ENCODE measurements at regions not wholly inside any gene's neighbourhood (a gene's known extent, or its start where the extent isn't known, plus 50 kb on each side); places are given as distances from the start of the nearest gene placed in this dataset.

DNA sequence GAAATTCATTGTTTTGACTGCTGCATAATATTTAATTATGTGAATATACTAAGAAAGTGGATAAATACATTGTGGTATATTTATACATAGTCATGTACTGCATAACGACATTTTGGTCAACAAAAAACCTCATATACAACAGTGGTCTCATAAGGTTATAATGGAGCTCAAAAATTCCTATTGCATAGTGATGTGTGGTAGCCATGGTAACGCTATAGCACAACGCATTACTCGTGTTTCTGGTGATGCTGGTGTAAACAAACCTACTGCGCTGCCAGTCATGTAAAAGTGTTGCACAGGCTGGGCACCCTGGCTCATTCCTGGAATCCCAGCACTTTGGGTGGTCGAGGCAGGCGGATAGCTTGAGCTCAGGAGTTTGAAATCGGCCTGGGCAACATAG, 52.6 kb upstream of the NHLH2 start:
- DNase-seq, result no peak

- DNase-seq, result no peak
Measured at GRCh38 chr1:115898020-115898419, 57.1 kb upstream of the NHLH2 start.

DNA sequence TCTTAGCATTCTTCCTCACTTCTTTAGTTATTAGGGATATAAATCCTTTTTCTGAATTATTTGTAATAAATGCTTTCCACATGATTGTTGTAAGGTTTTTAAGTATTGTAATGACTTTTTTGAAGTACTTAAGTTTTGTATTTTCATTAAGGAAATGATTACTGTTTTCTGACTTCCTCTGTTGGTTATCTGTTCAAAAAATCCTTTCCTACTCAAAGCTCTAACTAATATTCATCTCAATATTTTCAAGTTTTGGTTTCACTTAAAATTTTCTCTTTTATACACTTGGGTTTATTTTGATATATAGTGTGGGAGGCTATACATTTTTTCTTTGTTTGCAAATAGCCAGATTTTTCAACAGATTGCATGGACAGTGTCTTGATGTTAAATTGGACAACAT, 59.9 kb upstream of the NHLH2 start:
- DNase-seq, result no peak

DNA sequence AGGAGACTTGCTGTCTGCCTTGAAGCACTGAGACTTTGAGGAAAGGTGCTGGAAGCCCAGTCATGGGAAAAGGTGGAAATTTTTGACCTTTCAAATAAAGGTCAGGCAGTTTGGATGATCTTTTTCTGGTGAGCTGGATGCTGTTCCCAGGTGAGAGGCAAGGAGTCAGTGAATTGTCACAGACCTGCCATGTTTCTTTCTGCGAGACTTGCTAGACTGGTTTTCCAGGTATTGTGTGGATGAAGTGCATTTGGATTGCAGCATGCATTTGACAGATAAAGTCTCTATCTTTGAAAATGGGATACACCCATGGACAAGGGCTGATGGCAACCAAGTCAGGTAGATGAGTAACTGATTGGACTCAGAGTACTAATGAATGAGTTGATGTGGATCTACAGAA, 65.7 kb upstream of the NHLH2 start:
- DNase-seq, result no peak

DNA sequence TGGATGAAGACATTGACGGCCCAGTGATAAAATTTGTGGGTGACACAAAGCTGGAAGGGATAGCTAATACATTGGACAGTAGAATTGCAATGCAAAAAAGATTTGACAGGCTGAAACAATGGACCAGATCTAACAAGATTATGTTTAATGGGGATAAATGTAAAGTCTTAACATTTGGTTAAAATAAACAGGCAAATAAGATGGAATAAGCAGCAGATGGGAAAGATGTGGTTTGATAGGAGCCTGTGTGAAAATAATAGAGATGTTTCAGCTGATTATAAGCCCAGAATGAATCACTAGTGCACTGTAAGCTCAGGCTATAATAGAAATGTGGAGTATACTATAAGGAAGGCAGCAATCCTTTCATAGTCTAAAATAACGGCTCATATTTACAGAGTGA, 66.2 kb upstream of the NHLH2 start:
- no peak for DNase-seq

DNA sequence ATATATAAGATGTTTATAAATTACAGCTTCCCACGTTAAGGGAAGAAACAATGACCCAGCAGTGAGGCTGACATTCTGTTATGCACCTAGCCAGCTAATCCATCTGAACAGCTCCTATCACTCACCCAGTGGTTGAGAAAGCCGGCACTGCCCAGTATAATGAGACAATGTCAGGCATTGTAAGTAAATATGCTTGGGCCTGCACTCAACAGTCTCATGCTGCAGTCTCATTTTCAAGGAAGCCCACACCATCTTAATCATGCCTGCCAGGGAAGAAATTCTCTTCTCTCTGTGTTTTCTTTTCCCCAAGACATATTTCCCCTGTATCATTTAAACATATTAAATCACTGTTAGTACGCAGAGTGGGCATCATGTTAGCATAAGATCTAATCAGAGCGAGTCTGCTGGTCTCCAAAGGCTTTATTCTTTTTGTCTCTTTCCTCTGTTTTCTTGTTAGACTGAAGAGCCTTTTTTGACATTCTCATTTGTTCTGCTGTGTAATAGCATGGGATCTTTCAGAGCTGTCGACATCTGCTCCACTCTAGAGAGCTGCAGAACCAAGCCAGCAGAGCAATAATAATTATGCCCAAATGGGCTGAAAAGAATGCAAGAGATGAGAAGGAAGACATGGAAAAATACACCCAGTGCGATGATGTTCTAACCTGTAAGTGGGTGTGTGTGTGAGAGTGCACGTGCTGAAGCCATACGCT, 67.6 kb upstream of the SLC22A15 start:
- peak; percentile 5 for DNase-seq

GRCh38 chr1:115910231-115910630, 66.1 kb upstream of the SLC22A15 start:
- no peak for DNase-seq

- DNase-seq, result no peak
Measured at GRCh38 chr1:115911294-115911693, 65.0 kb upstream of the SLC22A15 start.

DNA sequence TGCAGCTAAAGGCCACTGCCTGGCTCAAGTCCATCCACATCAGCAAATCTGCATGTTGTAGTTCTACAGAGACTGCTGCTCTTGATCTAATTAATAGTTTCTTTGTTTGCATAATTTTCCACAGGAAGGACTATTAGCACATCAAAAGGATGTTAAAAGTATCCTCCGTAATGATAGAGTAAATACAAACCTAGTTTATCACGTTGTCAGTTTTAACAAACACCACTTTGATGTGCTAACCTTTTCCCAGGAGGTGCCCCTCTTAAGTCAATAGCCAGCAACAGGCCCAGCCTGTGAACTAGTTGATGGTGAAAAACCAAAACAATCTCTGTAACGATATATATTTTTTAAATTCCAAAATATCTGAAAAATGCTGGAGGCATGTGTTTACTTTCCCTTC, 64.2 kb upstream of the SLC22A15 start:
- DNase-seq, result peak; percentile 64

DNA sequence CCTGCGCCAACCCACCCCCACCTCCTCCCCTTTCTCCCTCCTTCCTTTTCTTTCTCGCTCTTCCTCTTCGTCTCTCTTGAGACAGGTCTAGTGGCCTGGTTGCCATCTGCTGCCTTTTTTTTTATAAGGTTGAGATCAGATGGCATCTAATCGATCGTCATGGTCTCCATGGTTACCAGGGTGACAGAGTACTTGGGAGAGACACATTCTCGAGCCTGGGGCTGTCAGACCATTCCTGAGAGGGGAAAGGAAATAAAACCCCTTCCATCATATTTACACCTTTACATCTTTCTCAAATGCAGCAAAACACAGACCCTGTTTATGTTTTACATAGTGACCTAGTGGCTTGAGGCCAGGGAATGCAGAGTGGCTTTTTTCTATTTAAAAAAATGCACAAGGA, 53.5 kb upstream of the SLC22A15 start:
- peak; percentile 69 for DNase-seq

GRCh38 chr1:115924770-115925169, 51.5 kb upstream of the SLC22A15 start:
- DNase-seq, result peak; percentile 56

DNA sequence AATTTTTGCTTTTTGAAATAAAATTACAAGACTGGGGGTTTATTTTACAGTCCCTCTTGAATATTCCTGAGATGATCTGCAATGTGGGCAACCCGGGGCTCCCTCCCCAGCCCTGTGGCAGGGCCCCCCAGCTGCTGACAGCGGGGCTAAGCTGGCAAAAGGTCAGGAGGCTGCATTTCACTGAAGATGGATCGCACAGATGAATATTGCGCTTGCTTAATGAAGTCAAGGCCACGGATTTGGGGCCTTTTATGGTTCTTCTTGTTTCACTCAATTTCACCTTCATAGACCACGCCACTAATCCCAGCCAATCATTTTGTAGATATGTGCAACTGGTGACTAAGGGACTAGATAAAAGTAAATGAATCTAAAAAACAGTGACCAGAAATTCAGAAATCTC, 50.8 kb upstream of the SLC22A15 start:
- no peak for DNase-seq
